ENCODE measurements at regions not wholly inside any gene's neighbourhood (a gene's known extent, or its start where the extent isn't known, plus 50 kb on each side); places are given as distances from the start of the nearest gene placed in this dataset.

DNA sequence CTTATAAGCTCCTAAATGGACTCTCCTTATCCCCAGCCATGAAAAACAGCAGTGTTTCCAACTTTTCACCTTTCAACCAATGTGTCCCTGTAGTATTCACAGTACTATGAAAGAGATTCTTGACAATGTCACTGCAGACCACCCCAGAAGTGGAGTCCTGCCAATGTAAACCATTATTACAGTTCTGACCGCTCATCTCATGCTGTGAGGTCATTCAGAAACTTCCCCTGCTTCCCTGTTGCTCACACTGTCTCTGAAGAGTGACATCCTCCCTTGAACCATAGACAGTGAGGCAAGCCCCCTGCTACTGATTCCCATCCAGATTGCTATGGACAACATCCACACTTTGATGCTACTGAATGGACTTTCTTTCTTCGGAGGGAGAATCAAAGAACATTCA is 1523.7 kb upstream of the ACVR2A start:
- no peak for DNase-seq

DNA sequence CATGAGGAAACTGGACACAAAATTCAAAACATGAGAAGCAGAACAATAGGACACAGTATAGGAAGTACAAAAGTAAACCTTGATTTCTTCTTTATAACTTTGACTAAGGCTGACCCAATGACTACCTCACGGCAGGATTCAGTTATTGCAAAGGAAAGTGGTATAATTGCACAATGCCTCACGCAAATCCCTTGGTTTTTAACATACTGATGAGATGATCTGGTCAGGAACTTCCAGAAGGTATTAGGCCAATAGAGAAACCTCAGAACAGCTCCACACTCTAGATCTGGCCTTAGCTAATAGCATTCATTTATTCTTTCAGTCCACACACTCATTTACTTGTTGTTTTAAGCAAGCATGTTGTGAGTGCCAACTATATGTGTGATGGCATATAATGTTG is 1526.9 kb upstream of the ACVR2A start:
- no peak for DNase-seq

- no peak for DNase-seq
These were observed 1531.9 kb upstream of the ACVR2A start for GRCh38 chr2:146312899-146313298.

DNA sequence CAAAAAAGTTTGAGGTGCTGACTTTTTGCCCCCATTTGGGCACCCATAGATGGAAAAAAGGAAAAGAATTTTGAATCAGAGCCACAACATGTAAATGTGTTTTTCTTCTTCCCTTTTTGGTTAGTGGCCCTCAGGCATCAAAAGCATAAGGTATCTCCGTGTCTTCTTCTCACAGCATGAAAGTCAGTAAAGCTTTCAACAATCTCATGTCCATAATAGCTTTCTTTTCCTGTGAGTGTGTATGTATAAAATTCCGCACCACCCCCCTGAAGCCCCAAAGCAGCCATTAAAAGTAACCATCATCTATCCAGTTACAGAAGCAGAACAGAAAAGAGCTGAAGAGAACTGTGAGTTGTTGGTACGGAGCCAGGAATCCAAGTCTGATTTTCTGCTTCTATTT is 1539.7 kb upstream of the ACVR2A start:
- DNase-seq = no peak

- DNase-seq = no peak
These were observed 1543.5 kb upstream of the ACVR2A start for GRCh38 chr2:146301287-146301686.

- DNase-seq = no peak
These were observed 1549.7 kb upstream of the ACVR2A start for GRCh38 chr2:146295080-146295670.

- DNase-seq = no peak
These were observed 1557.5 kb upstream of the ACVR2A start for GRCh38 chr2:146287281-146287680.

GRCh38 chr2:146278881-146279280 is 1565.9 kb upstream of the ACVR2A start:
- DNase-seq = no peak

DNA sequence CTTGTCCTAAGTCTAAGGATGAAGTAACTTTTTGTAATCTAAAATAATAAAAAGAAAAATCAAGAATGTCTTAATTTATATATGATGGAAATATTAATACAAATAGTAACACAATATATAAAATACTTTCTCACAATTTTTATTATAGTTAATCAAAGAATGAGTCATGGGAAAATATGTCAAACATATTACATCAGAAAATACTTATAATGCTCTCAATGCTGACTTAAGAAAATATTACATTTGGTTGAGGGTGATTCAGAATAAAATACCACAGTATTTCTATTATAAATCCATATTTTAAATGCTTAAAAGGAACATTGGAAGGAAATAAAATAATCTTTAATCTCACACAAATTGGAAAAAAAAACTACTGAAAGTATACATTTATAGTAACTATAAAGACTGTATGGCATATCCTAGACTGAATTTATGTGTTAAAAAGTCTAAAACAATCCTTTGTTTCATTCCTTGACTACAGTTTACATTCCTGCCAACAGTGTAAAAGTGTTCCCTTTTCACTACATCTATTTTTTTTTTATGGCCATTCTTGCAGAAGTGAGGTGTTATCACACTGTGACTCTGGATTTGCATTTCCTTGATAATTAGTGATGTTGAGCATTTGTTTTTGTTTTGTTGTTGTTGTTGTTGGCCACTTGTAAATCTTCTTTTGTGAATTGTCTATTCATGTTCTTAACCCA is 1573.5 kb upstream of the ACVR2A start:
- DNase-seq = no peak

- DNase-seq = no peak
These were observed 1574.2 kb upstream of the ACVR2A start for GRCh38 chr2:146270618-146271017.

DNA sequence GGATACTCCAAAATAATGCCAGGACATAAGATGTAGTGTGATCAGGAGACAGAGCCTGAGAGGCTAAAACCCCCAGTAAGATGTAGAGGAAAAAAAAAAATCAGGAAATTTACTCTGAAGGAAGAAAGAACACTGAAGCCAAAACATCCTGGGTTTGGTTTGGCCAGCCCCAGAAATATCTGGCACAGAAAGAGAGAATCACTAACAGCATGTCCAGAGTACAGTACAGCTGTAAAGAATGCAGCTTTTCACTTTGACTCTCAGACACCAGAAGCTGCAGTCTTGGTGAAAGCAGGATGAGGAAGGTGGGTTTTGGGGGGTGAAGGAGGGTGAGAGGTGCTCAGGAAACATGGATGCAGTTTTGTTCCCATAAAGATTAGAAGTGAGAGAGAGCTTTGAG is 1577.7 kb upstream of the ACVR2A start:
- DNase-seq = no peak

DNA sequence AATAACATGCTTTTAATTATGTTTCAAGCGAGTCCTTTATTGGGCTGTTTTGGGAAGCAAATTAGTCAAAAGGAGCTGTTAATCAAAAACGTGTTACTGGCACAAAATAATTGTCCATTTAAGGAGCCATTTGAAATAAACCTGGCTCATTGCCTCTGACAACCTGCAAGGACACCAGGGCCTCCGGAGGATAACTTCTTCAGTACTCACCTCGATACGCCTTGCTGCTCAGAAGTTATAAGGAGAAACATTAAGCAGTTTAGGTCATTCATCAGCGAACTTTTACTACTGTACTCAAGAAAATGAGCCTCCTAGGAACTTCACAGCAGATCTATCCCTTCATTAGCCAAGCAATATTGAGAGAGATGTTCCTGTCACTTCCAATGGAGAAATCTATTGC is 1579.2 kb upstream of the ACVR2A start:
- no peak for DNase-seq

DNA sequence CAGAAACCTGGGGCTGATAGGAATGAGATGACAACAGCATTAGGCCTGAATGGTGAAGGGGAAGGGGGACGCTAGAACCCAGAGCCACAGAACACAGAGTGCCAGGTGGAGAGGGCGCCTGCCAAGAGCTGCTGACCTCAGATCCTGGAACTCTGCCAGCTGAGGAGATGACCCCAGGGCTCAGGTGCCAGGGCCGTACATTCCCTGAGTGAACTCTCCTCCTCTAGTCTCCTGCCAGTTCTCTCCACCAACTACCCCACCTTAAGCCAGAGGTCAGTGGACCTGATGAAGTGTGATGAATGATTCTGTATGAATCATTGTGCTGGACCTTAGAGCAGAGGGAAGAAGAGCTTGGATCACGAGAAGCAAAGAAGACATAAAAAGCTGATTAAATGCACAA is 1582.2 kb upstream of the ACVR2A start:
- DNase-seq = no peak

GRCh38 chr2:146260551-146260950 is 1584.3 kb upstream of the ACVR2A start:
- no peak for DNase-seq

GRCh38 chr2:146259816-146260215 is 1585.0 kb upstream of the ACVR2A start:
- no peak for DNase-seq

DNA sequence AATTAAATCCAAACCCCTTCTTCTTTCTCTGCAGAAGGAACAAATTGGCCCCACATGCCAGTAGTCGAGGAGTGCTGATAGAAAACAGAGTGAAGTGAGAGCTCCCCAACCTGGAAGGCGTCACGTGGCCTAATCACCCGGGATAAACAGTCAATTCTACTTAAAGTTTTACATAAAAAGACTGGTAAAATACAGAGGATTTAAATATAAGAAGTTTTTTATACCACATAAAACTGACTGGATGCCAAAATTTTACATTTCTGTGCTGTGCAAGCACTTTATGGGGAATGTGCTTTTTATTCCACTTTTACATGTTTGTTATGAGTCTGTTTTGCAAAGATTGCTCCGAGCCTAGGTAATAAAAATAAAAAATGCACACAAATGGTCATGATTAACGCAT is 1586.8 kb upstream of the ACVR2A start:
- no peak for DNase-seq

DNA sequence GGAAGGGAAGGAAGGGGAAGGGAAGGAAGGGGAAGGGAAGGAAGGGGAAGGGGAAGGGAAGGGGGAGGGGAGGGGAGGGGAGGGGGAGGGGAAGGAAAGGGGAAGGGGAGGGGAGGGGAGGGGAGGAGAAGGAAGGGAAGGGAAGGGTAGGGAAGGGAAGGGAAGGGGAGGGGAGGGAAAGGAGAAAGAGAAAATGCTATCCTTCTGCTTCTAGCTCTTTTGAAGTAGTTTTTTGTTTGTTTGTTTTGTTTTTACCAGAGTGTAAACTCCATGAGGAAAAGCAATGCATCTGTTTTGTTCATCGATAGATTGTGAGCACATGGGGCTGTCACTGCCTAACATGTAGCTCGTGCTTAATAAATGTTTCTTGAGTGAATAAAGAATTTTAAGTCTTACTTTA is 1592.7 kb upstream of the ACVR2A start:
- DNase-seq = no peak

DNA sequence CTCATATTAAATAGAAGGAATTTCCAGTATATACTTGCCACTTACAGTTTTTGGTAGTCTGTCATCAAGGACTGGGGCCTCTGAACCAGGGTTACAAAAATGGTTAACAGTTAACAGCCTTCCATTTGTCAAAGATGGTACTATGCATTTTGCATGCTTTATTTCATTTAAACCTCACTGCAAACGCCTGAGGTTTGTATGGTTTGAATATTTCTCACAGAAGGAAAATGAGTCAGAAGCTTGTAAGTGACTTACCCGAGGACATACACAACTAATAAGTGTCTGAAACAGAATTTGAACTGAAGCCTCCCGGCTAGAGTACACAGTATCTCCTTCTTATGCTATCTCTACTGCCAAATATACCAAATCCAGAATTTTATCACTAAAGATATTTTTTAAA is 1593.5 kb upstream of the ACVR2A start:
- DNase-seq = no peak

- DNase-seq = no peak
These were observed 1597.9 kb upstream of the ACVR2A start for GRCh38 chr2:146246736-146247523.

DNA sequence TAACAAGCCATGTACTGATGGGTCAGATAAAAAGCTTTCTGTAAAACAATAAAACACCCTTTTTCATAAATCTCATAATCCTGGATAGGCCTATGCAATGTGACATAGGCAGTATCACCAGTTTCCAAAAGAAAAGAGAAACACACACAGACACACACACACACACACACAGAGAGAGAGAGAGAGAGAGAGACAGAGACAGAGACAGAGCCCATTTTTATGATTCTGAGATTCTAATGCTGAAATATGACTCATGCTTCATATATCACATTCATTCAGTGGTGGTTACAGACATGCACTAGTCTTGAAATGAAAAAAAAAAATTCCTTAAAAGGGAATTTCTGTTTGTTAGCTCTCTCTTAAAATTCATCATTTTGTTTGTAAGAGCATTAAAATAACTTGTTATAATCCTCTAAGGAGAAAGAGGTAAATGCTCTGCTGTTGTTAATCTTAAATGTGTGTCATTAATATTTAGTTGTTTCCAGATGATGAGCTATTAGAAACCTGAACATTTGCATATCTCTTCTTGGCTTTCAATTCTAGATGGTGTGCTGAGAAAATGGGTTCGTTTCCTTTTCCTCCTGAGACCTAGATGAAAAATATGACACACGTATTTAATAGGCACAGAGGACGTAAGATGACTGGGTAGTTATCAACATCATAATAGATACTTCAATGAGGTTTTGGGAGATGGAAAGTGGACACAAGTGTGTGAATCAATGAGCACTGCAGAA is 1598.7 kb upstream of the ACVR2A start:
- no peak for DNase-seq

DNA sequence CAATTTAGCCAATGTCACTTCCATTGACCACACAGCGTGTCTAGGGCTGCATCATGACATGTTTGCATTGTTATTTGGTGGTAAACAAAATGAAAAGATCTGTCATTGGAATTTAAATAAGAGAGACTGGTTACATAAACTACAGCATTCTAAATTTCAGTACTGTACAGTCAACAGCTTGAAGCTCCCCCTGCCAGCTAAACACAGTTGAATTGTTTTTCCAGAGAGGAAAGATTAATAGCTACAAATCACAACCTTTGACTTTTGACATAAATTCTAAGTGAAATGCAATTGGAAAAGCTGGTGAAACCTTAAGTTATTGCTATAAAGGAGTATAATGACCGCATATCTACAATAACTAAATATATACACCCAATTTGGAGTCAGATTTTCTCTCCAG is 1600.0 kb upstream of the ACVR2A start:
- no peak for DNase-seq

GRCh38 chr2:146244131-146244530 is 1600.7 kb upstream of the ACVR2A start:
- no peak for DNase-seq

- no peak for DNase-seq
These were observed 1603.8 kb upstream of the ACVR2A start for GRCh38 chr2:146241023-146241422.

DNA sequence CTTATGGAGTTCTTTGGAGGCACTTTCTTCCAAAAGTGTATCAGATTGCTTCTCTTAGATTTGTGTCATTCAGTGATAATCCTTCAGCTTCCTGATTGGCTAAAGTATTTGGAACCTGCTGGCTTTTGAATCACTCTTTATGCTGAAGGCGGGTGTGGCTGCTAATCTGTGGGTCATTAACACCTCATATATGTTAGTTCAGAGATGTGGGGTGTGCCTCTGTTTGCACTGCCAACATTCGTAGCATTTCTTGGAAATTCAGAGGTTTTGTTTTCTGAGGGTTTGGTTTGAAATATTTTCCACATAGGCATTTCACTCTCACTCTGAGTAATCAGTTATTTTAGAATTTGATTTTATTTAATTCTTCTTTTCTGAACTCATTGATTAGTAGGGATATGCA is 1604.4 kb upstream of the ACVR2A start:
- no peak for DNase-seq
